Glomerular visceral epithelial cell (primary cell): ENCODE measurements at regions not wholly inside any gene's neighbourhood (a gene's known extent, or its start where the extent isn't known, plus 50 kb on each side); places are given as distances from the start of the nearest gene placed in this dataset.
"Not testable (repeated sequence)": the region's sequence is repeated elsewhere in the genome, so short reads cannot be mapped to it uniquely, and the experiment has no call there.

Source experiments
- DNase-seq: peaks from one replicate; pipeline ENCODE4 v3.0.0-alpha.2; 2016; ENCODE audit errors: extremely low spot score

DNA sequence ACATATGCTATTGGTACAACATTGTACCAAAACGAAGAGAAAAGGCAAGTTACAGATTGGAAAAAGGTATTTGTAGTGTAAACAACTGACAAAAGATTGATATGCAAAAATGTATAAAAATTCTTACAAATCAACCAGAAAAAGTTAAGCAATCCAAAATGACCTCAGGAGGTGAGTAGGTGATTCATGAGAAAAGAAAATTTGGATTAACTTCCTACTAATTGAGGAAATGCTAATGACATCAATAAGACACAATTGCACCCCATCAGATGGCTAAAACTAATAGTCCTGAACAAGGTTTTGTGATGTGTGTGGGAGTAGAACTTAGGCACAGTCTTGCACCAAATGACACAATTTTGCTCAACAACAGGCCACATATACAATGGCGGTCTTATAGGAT lies 129.3 kb downstream of the COPS8 start:
- no peak for DNase-seq

DNA sequence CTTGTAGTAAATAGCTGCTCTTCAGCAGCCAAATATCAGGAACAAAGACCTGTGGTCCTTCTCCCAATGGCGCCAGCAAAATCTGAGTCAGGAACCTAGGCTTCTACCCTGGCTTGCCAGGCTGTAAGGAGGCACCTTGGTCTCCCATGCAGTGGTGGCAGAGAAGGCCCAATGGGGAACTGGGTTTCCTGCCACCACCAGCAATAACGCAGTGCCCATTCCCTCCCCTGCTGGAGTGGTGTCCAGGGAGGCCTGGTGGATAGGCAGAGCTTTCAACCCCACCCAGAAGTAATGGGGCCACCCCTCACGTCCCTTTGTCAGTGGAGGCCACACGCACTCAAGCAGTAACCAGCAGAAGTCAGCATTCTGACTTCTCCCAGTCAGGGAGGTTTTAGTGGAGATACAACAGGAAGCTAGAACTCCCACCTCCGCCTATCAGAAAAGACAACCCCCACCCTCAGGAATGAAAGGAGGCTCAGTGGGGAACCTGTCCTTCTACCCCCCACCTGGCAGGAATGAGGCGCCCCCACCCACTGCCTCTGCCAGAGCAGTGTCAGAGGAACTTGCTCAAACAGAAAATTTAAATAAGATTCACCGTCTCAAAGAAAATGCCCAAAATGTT lies 132.4 kb downstream of the COPS8 start:
- DNase-seq = peak; percentile 67

DNA sequence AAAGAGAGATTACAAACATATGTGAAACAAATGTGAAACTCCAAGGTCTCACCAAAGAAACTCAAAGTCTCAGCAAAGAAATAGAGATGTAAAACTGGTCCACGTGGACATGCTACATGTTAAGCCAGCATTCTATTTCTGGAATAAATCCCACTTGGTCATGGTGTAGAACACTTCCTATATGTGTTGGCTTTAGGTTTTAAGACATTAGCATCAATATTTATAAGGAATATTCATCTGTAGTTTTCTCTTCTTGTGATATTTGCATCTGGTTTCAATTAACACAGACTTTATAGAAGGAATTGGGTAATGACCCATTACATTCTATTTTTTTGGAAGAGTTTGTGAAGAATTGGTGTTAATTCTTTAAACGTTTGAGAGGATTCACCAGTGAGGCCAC lies 133.1 kb downstream of the COPS8 start:
- no peak for DNase-seq

DNA sequence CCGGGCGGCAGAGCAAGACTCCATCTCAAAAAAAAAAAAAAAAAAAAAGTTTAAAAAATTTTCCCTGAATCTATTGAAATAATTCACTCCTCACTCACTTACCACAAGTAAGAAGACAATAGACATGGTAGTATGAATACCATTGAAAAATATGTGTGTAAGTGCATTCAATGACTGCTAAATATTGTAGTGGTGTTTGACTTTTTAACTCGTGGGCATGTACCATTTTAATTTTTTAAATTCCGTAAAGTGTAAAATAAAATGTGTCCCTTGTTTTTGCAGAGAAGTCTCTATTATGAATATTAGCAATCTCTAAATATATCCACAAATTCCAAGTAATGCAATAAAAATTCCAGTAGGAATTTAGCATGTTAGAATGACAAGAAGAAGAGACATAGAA lies 134.1 kb downstream of the COPS8 start:
- DNase-seq = no peak

DNA sequence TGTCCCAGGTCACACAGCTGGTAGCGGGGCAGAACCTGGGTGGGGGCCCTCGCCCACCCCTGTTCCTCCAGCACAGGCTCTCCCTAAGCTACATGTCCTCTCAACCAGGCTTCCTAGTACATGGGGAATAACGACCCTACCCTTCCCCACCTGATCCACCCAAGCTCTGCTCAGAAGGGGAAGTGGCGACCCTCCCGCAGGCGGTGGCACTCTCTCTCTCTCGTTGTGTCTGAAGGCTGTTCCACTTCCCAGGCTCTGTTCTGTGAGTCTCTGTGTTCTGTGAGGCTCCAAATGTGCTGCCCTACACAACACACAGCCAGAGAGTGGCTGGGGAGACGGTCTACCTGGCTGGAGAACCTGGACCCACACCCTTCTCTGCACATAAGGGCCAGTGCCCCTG lies 135.8 kb downstream of the COPS8 start:
- DNase-seq = no peak

DNA sequence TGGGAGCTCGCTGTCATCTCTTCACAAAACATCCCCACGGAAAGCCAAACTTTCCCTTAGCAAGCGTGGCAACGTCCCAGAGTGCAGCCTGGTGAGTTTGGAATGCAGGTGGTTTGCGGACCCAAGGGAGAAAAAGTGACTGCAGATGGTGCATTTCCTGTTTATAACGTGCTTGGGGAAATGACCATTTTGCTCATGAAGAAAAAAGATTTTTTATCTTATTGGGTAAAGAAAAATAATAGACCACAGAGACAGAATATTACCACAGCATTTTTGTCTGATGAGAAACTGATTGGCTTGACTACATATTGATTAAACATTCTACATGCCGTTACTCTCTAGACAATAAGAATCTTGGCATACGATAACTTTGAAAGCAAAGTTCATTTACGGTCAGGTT lies 136.5 kb downstream of the COPS8 start:
- DNase-seq = peak; percentile 82

DNA sequence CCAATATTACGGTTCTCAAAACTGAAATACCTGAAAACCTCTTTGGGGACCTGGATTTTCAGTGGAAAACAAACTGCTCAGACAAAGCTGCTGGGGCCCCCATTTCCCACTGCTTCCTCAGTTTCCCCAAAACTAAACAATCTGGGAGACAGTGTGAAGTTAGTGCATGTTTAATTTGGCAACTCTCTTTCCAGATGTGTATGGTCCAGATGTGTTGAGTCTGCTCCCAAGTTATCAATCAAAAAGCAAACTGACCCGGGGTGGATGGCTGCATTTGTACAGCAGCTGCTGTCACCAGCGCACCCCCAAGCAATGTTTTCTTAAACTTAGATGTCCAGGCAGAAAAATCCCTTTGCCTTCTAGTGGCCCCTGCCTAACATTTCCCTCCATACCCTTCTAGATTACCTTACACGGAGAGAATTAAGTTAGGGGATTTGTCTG lies 136.9 kb downstream of the COPS8 start:
- DNase-seq = peak; percentile 21

DNA sequence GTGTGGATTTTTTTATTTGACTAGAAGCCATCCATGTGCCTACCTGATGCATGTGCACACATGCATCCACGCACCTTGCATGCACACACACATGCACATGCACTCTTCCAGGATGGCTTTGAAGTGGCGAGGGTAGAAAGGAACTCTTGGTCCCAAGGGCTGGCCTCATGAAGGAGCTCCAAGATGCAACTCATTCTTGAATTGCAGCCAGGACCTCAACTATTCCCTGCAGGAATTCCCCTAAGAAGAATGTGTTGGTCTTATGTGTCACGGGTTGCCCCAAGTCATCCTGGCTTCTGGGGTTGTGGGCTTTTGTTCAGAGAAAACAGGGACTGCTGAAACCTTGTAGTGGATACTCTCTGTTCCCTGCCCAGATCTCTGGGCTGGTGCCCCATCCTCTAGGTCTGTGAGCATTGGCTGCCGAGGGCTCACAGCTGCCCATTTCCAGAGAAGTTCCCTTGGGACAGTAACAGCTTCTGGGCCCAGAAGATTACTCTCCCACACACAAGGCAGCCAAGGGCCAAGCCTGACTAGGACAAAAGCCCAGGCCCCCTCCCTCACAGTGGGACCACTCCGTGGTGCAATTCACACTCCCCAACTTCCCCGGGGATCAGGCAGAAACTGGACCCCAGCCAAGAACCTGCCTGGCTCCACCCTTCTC lies 137.6 kb downstream of the COPS8 start:
- peak; percentile 98 for DNase-seq

DNA sequence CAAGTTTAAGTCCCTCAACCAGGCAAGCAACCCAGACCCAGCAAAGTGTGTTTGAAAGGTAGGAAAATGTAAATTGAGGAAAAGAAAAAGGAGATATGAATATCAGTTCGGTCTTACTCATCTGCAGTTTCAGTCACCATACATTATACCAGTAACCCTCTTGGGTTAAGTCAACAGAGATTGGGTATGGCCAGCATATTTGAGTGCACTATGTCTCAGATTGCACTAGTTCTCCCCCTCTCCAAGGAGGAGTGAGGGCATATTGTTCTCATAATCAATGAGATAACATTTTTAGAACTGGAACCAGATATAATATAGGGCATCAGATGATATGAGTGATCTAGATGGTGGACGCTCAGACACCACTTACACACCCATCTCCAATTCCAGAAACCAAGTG lies 141.5 kb downstream of the COPS8 start:
- DNase-seq = no peak

DNA sequence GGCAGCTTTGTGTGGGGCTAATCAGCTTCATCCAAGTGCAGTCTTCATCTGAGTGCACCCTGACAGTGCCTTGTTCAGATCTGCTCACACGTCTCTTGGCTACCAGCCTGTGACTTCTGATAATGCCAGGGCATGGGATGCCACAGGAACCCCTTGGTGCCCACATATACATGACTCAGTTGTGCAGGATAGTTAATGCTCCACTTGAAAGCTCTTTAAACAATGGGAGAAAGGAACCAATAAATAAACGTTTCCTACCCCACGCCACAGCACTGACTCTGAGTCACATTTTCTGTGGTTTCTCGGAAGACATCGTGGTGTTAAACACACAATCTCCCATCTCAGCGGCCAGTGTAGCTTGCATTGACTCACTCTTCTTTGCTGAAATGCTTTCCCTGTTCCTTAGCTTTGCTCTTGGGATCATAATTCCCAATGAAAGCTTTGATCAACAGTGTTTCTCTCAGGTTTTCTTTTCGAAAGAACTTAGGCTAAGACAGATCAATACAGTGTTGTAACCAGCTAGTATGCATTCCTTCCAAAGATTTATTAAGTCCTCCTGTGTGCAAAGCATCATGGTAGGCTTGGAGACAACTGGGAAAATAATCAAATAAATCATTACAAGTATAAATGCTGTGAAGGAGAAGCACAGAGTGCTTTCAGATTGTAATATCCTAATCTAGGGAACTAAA lies 142.0 kb downstream of the COPS8 start:
- peak; percentile 97 for DNase-seq

DNA sequence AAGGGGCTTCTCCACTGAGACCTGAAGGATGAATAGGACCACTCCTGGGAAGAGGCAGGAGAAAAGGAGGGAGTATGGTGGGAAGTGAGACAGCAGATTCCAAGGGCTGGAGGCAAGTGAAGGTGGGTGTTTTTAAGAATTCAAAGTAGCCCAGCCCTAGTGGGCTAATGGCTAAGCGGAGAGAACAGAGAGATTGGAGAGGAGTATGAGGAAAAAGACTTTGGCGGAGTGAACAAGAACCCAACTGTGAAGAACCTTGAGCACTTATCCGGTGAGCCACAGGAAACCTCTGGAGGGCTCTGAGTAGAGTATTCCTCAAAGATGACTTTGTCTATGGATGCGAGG lies 142.6 kb downstream of the COPS8 start:
- DNase-seq = no peak

DNA sequence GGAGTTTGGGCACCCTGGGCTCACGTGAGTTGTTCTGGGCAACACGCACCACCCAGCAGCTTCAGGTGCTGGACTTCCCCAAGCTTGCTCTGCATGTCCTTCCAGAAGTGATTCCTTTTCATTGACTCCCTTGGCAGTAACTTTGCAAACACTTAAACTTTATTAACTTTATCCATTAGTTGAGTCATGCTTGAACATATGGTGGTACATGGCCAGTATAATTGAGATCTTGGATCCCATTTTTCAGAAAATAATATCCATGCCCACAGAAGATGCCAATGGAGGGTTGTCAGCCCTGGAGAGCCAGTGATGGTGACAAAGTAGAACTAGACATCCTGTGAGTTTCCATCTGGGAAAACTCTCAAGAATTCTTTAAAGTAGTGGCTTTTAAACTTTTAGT lies 144.2 kb downstream of the COPS8 start:
- no peak for DNase-seq

DNA sequence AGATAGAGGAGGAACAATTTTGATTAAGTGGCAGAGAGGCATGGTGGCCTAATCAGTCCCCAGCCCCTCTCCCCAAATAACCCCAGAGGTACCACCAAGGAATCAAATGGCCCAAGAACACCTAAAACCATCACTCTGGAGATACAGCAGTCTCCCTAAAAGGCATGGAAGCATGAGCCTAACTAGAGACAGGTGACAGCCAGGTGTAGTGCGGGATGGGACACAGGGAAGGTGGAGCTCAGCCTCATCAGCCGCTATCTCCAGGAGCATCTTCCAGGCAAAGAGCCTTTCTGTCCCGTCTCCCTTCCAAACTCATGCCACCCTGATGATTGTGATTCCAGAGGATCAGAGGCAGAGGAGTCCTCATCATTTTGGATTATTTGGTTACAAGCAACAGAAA lies 144.7 kb downstream of the COPS8 start:
- DNase-seq = no peak

DNA sequence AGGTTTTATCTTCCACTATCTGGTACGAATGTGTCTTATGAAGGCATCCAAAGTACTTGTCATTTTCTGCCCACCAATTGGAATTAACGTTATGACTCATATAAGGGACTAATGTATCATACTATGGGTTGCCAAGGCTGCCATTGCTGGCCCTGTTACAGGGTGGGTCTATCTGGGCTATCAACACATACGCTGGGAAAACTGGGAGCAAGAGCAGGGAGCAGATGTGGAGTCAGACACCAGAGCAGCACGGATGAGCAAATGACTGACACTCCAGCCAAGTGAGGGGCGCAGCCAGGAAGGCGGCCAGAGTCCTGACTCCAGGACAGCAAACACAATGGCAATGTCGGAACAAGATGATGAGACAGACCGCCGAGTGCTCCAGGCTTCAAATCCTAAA lies 145.9 kb downstream of the COPS8 start:
- no peak for DNase-seq

DNA sequence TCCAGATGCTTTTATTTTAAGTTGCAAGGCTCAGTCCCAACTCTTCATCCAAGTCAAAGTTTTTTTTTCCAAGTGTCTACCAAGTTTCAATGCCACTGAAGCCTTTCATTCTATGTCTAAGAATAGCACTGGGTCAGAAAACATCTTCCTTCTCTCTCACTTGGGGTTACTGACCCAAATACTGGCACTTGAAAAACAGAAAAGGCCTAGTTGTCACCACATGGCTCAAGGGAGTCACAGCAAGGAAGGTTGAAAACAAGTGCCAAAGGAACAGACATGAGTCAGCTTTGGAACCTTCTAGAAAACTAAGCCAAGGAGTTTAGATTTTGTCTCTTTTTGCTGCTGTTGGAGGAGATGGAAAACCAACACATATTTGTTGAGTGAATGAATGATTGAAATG lies 146.5 kb downstream of the COPS8 start:
- no peak for DNase-seq

DNA sequence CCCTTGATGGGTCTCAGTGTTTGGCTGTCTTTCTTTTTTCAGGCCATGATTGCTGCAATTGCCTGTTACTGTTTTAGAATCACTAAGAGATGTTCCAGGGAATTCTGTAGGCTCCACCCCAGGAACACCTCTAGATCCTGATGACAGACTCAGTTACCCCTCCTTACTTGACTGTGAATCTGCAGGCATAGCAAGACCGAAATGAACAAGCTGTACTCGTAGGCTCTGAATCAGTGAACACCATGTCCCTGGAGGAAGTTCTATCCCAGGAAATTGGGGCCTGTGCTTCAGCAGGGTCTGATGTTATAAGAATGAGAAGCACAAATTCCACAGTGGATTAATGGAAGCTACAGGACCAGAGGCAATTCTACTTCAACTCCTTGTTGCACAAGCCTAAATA lies 148.6 kb downstream of the COPS8 start:
- no peak for DNase-seq

DNA sequence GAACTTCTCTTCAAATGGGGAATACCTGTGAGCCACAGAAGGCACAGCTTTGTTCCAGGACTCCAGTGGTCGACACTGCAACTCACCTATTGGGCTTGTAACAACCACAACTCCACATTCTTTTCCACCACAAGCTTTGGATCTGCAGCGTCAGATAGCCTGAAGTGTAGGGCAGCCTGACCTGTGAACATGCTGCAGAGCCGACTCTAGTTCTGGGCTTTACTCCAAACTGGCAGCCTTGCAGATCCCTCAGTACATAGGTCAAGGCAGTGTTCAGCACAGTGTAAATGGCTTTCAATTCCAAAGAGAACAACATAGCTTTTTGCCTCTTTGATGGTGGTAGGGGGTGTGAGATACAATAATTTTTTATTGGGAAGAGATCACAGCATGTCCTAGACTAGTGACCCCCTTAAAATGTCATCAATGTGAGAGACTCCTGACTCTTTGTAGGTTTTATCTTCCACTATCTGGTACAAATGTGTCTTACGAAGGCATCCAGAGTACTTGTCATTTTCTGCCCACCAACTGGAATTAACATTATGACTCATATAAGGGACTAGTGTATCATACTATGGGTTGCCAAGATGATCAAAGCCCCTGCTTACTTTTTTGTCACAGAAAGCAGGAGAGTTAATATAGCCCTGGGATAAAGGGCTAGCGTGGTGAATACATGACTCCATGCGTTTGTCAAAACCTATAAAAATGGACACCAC lies 149.8 kb downstream of the COPS8 start:
- DNase-seq = peak; percentile 81

DNA sequence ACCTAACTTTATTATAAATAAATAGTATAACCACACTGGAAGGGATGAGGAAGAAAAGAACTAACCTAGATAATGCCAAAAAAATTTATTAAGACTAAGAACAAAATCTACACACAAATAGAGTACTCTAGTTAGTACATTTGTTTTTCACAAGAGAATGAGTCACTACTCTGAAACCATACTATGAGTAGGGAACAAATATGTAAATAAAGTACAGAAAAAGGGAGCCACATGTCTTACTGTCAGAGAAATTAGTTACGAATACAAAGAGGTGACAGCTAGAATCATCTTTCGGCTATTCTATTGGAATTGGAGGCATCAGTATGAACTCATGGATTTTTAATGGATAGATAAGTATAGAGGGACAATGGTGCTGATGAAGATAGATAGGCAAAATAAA lies 150.5 kb downstream of the COPS8 start:
- DNase-seq = no peak

DNA sequence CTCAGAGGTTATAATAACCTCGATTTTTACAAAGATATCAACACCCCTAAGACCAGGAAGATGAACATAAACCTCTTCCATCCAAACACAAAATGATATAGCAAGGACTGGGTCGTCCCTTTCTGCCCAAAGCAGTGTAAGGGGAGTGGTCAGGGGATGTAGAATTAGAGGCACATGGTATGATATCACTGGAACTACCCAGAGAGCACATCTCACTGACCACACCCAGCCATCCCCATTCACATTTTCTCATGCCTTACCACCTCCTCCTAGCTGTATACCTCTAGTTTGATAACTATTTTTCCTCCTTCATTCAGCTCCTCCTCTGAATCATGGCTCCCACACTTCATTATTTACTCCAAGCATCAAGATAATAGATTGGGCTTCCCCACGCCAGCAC lies 152.6 kb downstream of the COPS8 start:
- no peak for DNase-seq

DNA sequence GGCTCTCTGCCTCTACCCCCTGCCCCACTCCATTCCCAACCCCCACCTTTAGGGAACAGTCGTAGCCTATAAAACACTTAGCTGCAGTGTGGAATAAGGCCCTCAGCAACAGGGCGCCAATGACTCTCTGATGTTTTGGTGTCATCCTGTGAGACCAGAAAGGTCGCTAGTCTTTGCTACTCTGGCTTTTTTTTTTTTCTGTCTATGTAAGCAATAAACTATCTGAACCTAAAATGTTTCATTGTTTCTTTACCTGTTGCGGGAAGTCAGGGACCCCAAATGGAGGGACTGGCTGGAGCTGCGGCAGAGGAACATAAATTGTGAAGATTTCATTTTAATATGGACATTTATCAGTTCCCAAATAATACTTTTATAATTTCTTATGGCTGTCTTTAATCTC lies 154.6 kb downstream of the COPS8 start:
- DNase-seq = no peak

DNA sequence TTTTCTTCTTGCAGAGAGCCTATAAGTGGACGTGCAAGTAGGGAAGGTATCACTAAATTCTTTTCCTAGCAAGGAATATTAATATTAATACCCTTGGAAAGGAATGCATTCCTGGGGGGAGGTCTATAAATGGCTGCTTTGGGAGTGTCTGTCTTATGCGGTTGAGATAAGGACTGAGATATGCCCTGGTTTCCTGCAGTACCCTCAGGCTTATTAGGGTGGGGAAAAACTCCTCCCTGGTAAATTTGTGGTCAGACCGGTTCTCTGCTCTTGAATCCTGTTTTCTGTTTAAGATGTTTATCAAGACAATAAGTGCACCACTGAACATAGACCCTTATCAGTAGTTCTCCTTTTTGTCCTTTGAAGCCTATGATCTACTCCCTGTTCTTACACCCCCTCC lies 155.2 kb downstream of the COPS8 start:
- DNase-seq = not testable (repeated sequence)

DNA sequence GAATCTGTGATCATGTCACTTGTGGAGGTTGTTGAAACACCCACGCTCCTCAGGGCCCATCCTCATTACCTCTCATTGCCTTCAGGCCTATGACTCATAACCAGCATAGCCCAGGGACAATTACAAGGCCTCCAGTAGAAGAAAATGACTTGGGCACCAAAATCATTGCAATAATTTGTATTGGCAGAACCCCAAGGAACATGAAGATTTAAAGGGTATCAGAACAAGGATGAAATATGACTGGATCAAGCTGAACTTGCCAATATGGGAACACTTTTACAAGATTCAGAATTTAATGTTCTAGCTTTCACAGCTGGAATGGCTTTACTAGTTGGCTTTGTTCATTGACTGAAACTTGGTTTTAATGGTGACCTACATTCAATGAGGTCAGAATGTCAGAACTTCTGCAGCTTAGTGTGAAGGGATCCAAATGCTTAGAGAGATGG lies 156.4 kb downstream of the COPS8 start:
- no peak for DNase-seq

DNA sequence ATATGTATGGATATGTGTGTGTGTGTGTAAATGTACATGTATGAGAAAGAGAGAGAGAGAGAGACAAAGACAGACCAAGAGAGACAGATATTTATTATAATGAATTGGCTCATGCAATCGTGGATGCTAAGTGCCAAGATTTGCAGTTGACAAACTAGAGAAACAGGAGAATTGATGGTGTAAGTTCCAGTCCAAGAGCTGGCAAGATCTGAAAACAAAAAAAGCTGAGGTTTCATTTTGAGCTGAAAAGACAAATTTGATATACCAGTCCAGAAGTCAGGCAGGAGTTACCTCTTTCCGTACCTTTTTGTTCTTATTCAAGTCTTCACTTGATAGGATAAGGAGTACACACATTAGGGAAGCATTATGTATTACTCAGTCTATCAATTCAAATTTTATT lies 157.8 kb downstream of the COPS8 start:
- DNase-seq = no peak
